Liver (tissue), 8 donors: ENCODE measurements at regions not wholly inside any gene's neighbourhood (a gene's known extent, or its start where the extent isn't known, plus 50 kb on each side); places are given as distances from the start of the nearest gene placed in this dataset.

Experiments
- DNase-seq: peaks from one replicate; pipeline ENCODE4 v3.0.0-alpha.2; 2017; ENCODE audit warnings: low spot score
- H3K27ac ChIP-seq, 2 donors: one replicate each; pipeline ENCODE4 v1.7.0; 2013; ENCODE audit warnings: inconsistent platforms in 2 of 2, low read length in 2 of 2, control low read depth in 1 of 2, low read depth in 1 of 2, mild to moderate bottlenecking in 1 of 2
- H3K27me3 ChIP-seq, 4 donors: one replicate each; pipeline versions ENCODE4 v1.6.1 to v1.7.0; 2013; ENCODE audit warnings: low read length in 3 of 4, inconsistent platforms in 1 of 4, mild to moderate bottlenecking in 1 of 4, moderate library complexity in 1 of 4; ENCODE audit not compliant: control insufficient read depth in 4 of 4, insufficient read depth in 4 of 4
- H3K36me3 ChIP-seq, 4 donors: one replicate each; pipeline versions ENCODE4 v1.6.1 to v1.7.0; 2013; ENCODE audit warnings: low read length in 3 of 4, mild to moderate bottlenecking in 3 of 4, low read depth in 1 of 4, moderate library complexity in 1 of 4; ENCODE audit not compliant: control insufficient read depth in 4 of 4, insufficient read depth in 3 of 4
- H3K4me1 ChIP-seq, 4 donors: one replicate each; pipeline versions ENCODE4 v1.6.1 to v1.7.0; 2013; ENCODE audit warnings: low read length in 3 of 4, mild to moderate bottlenecking in 3 of 4, moderate library complexity in 1 of 4; ENCODE audit not compliant: control insufficient read depth in 4 of 4, insufficient read depth in 4 of 4
- H3K4me3 ChIP-seq, 3 donors: one replicate each; pipeline versions ENCODE4 v1.6.1 to v1.7.0; 2013; ENCODE audit warnings: low read length in 3 of 3, control low read depth in 1 of 3, low read depth in 1 of 3, mild to moderate bottlenecking in 1 of 3
- H3K9ac ChIP-seq, 2 donors: one replicate each; pipeline ENCODE4 v1.7.0; 2013; ENCODE audit warnings: low read length in 2 of 2, mild to moderate bottlenecking in 2 of 2, moderate library complexity in 2 of 2, control low read depth in 1 of 2, low read depth in 1 of 2
- H3K9me3 ChIP-seq, 4 donors: one replicate each; pipeline versions ENCODE4 v1.6.1 to v1.7.0; 2013; ENCODE audit warnings: low read length in 3 of 4; ENCODE audit not compliant: control insufficient read depth in 4 of 4
- EGR1 ChIP-seq, 2 donors: IDR thresholded peaks; 2 replicates each; pipeline ENCODE4 v1.6.1; 2016 to 2018; ENCODE audit warnings: antibody characterized with exemption in 2 of 2, low read depth in 2 of 2
- FOXA2 ChIP-seq: IDR thresholded peaks from 2 replicates; pipeline ENCODE4 v1.6.1; 2016; ENCODE audit warnings: antibody characterized with exemption
- GABPA ChIP-seq, 2 donors: IDR thresholded peaks in 1 of 2; conservative IDR thresholded peaks in 1 of 2; 2 replicates each; pipeline ENCODE4 v1.6.1; 2016; ENCODE audit warnings: antibody characterized with exemption in 2 of 2, mild to moderate bottlenecking in 1 of 2, moderate library complexity in 1 of 2
- HNF4G ChIP-seq: IDR thresholded peaks from 2 replicates; pipeline ENCODE4 v1.6.1; 2016; ENCODE audit warnings: antibody characterized with exemption
- MAX ChIP-seq: IDR thresholded peaks from 2 replicates; pipeline ENCODE4 v1.6.1; 2016; ENCODE audit warnings: antibody characterized with exemption
- RAD21 ChIP-seq, 2 donors: IDR thresholded peaks; 2 replicates each; pipeline ENCODE4 v1.6.1; 2016; ENCODE audit warnings: antibody characterized with exemption in 2 of 2, mild to moderate bottlenecking in 2 of 2
- RXRA ChIP-seq, 2 donors: IDR thresholded peaks; 2 replicates each; pipeline ENCODE4 v1.6.1; 2017 to 2018; ENCODE audit warnings: antibody characterized with exemption in 2 of 2, mild to moderate bottlenecking in 1 of 2
- SP1 ChIP-seq: IDR thresholded peaks from 2 replicates; pipeline ENCODE4 v1.6.1; 2018; ENCODE audit warnings: antibody characterized with exemption, mild to moderate bottlenecking
- YY1 ChIP-seq: IDR thresholded peaks from 2 replicates; pipeline ENCODE4 v1.6.1; 2016; ENCODE audit warnings: antibody characterized with exemption, mild to moderate bottlenecking
- WGBS: extraction: QIAGEN DNeasy Blood & Tissue Kit; methylation state at CpG from one replicate; pipeline ENCODE4 v1.1.7; 2013; 5-methylcytosine and 5-hydroxymethylcytosine counted together
- TF ChIP-seq, protein P1 (sequence below): IDR thresholded peaks from 2 replicates; pipeline ENCODE4 v1.6.1; 2016; ENCODE audit warnings: antibody characterized with exemption, mild to moderate bottlenecking
- TF ChIP-seq, protein P2 (sequence below): IDR thresholded peaks from 2 replicates; pipeline ENCODE4 v1.6.1; 2016; ENCODE audit warnings: antibody characterized with exemption
- TF ChIP-seq, protein P3 (sequence below): fragments of 150-350 bp; IDR thresholded peaks from 2 replicates; pipeline ENCODE4 v1.5.1; 2017; ENCODE audit warnings: improper control_type of control experiment, low read depth, low read length; ENCODE audit not compliant: missing input control
- TF ChIP-seq, protein P4 (sequence below): IDR thresholded peaks from 2 replicates; pipeline ENCODE4 v1.6.1; 2016; ENCODE audit warnings: antibody characterized with exemption
- donor health status: healthy.
- donor health status: healthy.
- donor health status: healthy.
- donor health status: healthy.
- donor health status: healthy.

DNA sequence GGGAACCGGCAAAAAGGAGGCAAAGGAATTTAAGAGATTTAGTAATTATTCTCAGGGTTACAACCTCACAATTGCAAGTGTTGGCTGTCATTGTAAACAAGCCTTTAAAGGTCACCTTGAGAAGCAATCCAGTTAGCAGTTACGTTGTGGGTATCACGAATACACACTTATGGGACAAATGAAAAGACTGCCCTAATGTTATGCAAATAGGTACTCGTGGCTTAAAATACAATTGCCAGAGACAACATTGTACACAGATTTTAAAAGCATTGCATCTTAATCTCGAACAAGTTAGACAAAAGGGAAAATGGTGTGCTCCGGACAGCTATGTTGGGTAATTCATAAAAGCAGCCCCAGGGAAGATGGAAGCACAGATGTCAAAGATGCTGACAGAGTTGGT, 120.5 kb upstream of the ZC3H12A start:
- WGBS = 51% methylated on average over 6 of the region's 6 CpGs
- no peak overlapping the region for H3K27ac ChIP-seq
- H3K36me3 ChIP-seq = no peaks in the 10 kb centered on the region
- no peaks in the 10 kb centered on the region for H3K4me1 ChIP-seq
- H3K4me3 ChIP-seq = no peak overlapping the region
- DNase-seq = no peak
- H3K27me3 ChIP-seq = no peaks in the 10 kb centered on the region
- TF ChIP-seq HNF4G = no peak
- TF ChIP-seq RAD21 (IDR thresholded peaks at IDR 0.05) = no peak
- no peak for TF ChIP-seq RXRA (IDR thresholded peaks at IDR 0.05)
- TF ChIP-seq, protein P1, sequence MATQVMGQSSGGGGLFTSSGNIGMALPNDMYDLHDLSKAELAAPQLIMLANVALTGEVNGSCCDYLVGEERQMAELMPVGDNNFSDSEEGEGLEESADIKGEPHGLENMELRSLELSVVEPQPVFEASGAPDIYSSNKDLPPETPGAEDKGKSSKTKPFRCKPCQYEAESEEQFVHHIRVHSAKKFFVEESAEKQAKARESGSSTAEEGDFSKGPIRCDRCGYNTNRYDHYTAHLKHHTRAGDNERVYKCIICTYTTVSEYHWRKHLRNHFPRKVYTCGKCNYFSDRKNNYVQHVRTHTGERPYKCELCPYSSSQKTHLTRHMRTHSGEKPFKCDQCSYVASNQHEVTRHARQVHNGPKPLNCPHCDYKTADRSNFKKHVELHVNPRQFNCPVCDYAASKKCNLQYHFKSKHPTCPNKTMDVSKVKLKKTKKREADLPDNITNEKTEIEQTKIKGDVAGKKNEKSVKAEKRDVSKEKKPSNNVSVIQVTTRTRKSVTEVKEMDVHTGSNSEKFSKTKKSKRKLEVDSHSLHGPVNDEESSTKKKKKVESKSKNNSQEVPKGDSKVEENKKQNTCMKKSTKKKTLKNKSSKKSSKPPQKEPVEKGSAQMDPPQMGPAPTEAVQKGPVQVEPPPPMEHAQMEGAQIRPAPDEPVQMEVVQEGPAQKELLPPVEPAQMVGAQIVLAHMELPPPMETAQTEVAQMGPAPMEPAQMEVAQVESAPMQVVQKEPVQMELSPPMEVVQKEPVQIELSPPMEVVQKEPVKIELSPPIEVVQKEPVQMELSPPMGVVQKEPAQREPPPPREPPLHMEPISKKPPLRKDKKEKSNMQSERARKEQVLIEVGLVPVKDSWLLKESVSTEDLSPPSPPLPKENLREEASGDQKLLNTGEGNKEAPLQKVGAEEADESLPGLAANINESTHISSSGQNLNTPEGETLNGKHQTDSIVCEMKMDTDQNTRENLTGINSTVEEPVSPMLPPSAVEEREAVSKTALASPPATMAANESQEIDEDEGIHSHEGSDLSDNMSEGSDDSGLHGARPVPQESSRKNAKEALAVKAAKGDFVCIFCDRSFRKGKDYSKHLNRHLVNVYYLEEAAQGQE = no peak
- no peak for TF ChIP-seq SP1
- TF ChIP-seq, protein P2, sequence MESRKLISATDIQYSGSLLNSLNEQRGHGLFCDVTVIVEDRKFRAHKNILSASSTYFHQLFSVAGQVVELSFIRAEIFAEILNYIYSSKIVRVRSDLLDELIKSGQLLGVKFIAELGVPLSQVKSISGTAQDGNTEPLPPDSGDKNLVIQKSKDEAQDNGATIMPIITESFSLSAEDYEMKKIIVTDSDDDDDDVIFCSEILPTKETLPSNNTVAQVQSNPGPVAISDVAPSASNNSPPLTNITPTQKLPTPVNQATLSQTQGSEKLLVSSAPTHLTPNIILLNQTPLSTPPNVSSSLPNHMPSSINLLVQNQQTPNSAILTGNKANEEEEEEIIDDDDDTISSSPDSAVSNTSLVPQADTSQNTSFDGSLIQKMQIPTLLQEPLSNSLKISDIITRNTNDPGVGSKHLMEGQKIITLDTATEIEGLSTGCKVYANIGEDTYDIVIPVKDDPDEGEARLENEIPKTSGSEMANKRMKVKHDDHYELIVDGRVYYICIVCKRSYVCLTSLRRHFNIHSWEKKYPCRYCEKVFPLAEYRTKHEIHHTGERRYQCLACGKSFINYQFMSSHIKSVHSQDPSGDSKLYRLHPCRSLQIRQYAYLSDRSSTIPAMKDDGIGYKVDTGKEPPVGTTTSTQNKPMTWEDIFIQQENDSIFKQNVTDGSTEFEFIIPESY = no peak
- TF ChIP-seq, protein P3, sequence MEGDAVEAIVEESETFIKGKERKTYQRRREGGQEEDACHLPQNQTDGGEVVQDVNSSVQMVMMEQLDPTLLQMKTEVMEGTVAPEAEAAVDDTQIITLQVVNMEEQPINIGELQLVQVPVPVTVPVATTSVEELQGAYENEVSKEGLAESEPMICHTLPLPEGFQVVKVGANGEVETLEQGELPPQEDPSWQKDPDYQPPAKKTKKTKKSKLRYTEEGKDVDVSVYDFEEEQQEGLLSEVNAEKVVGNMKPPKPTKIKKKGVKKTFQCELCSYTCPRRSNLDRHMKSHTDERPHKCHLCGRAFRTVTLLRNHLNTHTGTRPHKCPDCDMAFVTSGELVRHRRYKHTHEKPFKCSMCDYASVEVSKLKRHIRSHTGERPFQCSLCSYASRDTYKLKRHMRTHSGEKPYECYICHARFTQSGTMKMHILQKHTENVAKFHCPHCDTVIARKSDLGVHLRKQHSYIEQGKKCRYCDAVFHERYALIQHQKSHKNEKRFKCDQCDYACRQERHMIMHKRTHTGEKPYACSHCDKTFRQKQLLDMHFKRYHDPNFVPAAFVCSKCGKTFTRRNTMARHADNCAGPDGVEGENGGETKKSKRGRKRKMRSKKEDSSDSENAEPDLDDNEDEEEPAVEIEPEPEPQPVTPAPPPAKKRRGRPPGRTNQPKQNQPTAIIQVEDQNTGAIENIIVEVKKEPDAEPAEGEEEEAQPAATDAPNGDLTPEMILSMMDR = no peak
- no peaks in the 10 kb centered on the region for H3K9me3 ChIP-seq
- H3K9ac ChIP-seq = no peak overlapping the region

- no peak for DNase-seq
- H3K27me3 ChIP-seq = peaks cover 0 to 2% (median 0%) of the 10 kb centered on the region in 4 donors
- no peak for TF ChIP-seq FOXA2
- no peak for TF ChIP-seq EGR1 (IDR thresholded peaks at IDR 0.05; ENCODE audit: low read depth in 2 of 2)
- TF ChIP-seq, protein P1 = no peak
- TF ChIP-seq MAX = no peak
- TF ChIP-seq RXRA (IDR thresholded peaks at IDR 0.05) = no peak
- no peak for TF ChIP-seq RAD21 (IDR thresholded peaks at IDR 0.05)
- TF ChIP-seq, protein P2 = no peak
- no peak for TF ChIP-seq SP1
- TF ChIP-seq GABPA (IDR thresholded peaks at IDR 0.05 in 1 of 2, conservative IDR thresholded peaks at IDR 0.05 in 1 of 2) = no peak
- TF ChIP-seq, protein P3 = no peak
- TF ChIP-seq, protein P4, sequence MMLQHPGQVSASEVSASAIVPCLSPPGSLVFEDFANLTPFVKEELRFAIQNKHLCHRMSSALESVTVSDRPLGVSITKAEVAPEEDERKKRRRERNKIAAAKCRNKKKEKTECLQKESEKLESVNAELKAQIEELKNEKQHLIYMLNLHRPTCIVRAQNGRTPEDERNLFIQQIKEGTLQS = no peak
- no peak for TF ChIP-seq YY1
Observed at GRCh38 chr1:37354876-37355650, 119.3 kb upstream of the ZC3H12A start.

More at GRCh38 chr1:37354876-37355650, 119.3 kb upstream of the ZC3H12A start:
- Histone ChIP-seq H3K9me3 (no peaks in the 10 kb centered on the region), H3K27ac (no peak overlapping the region), H3K4me3 (no peak overlapping the region), H3K9ac (no peak overlapping the region), H3K4me1 (no peaks in the 10 kb centered on the region), H3K36me3 (no peaks in the 10 kb centered on the region)
- 75% methylated on average over 7 of the region's 7 CpGs for WGBS
